Caco-2 (cell line): ENCODE measurements at regions not wholly inside any gene's neighbourhood (a gene's known extent, or its start where the extent isn't known, plus 50 kb on each side); places are given as distances from the start of the nearest gene placed in this dataset.
"Not testable (repeated sequence)": the region's sequence is repeated elsewhere in the genome, so short reads cannot be mapped to it uniquely, and the experiment has no call there.

ENCODE experiments used
- BruUV-seq: library from RNA; stranded (reverse); fragments of 400-500 nt; replicated peaks from 2 replicates; lab custom pipeline; 2021; lab: Mats Ljungman, UMichigan
- CTCF ChIA-PET: fragments of 300-600 bp; sonication (Branson Sonifier 250); formaldehyde crosslinking; loops from one replicate; lab custom pipeline; 2022; ENCODE audit warnings: antibody characterized with exemption; lab: Charles Lee
- POLR2A ChIA-PET: fragments of 300-600 bp; sonication (Branson Sonifier 250); formaldehyde crosslinking; loops from one replicate; lab custom pipeline; 2022; ENCODE audit warnings: antibody characterized with exemption; lab: Charles Lee
- DNase-seq, 2 experiments: peaks; one replicate each; pipeline versions ENCODE4 v3.0.0 to v3.0.0-alpha.2; 2020 to 2022
- H3K27me3 ChIP-seq: replicated peaks from 2 replicates; pipeline ENCODE4 v1.6.0; 2011; ENCODE audit warnings: low read length; ENCODE audit not compliant: control insufficient read depth, insufficient read depth
- H3K36me3 ChIP-seq: 2 replicates; pipeline ENCODE4 v1.5.1; 2011; ENCODE audit warnings: low read length; ENCODE audit not compliant: control insufficient read depth, insufficient read depth
- H3K4me1 ChIP-seq: fragments of 250-450 bp; sonication (Bioruptor Pico); 2 replicates; pipeline ENCODE4 v1.5.1; 2020; ENCODE audit warnings: mild to moderate bottlenecking
- H3K4me3 ChIP-seq: 2 replicates; pipeline ENCODE4 v1.5.1; 2011; ENCODE audit warnings: low read depth, mild to moderate bottlenecking, control low read depth, low read length
- H3K9me3 ChIP-seq: fragments of 250-450 bp; sonication (Bioruptor Pico); 2 replicates; pipeline ENCODE4 v1.5.1; 2020; ENCODE audit warnings: mild to moderate bottlenecking, moderate library complexity
- H3K27ac Mint-ChIP-seq: one replicate; pipeline ENCODE4 v1.8.0; 2022; ENCODE audit warnings: mixed read lengths; ENCODE audit not compliant: unreplicated experiment
- H3K27me3 Mint-ChIP-seq: one replicate; pipeline ENCODE4 v1.8.0; 2022; ENCODE audit warnings: mixed read lengths; ENCODE audit not compliant: insufficient read depth, unreplicated experiment
- H3K36me3 Mint-ChIP-seq: one replicate; pipeline ENCODE4 v1.8.0; 2022; ENCODE audit warnings: mild to moderate bottlenecking, mixed read lengths; ENCODE audit not compliant: insufficient read depth, unreplicated experiment
- H3K4me1 Mint-ChIP-seq: one replicate; pipeline ENCODE4 v1.8.0; 2022; ENCODE audit warnings: low read depth, mixed read lengths; ENCODE audit not compliant: unreplicated experiment
- H3K4me3 Mint-ChIP-seq: one replicate; pipeline ENCODE4 v1.8.0; 2022; ENCODE audit warnings: mild to moderate bottlenecking, moderate library complexity, mixed read lengths; ENCODE audit not compliant: unreplicated experiment
- H3K9me3 Mint-ChIP-seq: one replicate; pipeline ENCODE4 v1.8.0; 2022; ENCODE audit warnings: mixed read lengths; ENCODE audit not compliant: unreplicated experiment
- CTCF ChIP-seq, 2 experiments: fragments of 200-600 bp in 1 of 2; IDR thresholded peaks; 1 replicate in 1 of 2; 2 replicates in 1 of 2; pipeline versions ENCODE4 v1.5.1 to v1.8.0; 2011 to 2022; ENCODE audit warnings: antibody characterized with exemption in 1 of 2, control low read depth in 1 of 2, inconsistent platforms in 1 of 2, low read depth in 1 of 2, low read length in 1 of 2, mild to moderate bottlenecking in 1 of 2, moderate library complexity in 1 of 2; ENCODE audit not compliant: insufficient read depth in 1 of 2, severe bottlenecking in 1 of 2, unreplicated experiment in 1 of 2
- intact Hi-C: fragments of 100-400 bp; cut with micrococcal nuclease; formaldehyde crosslinking; loops from one replicate; pipeline ENCODE4 v1.10.0; 2022; ENCODE audit not compliant: unreplicated experiment

DNA sequence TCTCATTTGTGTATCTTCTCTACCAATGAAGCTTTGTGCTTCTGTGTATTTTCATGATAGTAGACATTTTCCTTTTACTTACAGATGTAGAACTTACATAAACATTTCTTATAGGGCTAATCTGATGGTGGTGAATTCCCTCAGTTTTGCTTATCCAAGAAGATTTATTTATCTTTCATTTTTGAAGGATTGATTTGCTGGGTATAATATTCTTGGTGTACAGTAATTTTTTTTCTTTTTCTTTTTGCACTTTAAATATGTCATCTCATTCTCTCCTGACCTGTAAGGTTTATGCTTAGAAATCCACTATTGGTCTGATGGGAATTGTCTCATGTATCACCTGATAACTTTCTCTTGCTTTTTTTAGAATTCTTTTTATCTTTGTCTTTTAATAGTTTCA is 127.6 kb upstream of the KCTD3 start:
- Histone ChIP-seq H3K9me3 (no peaks in the 10 kb centered on the region), H3K27me3 (no peaks in the 10 kb centered on the region), H3K36me3 (no peaks in the 10 kb centered on the region), H3K4me1 (no peaks in the 10 kb centered on the region), H3K4me3 (no peak overlapping the region)
- CTCF ChIA-PET: no interaction called here
- Mint-ChIP-seq H3K27ac (no peak overlapping the region), H3K9me3 (peaks cover 9% of the 10 kb centered on the region), H3K4me1 (no peaks in the 10 kb centered on the region), H3K36me3 (no peaks in the 10 kb centered on the region), H3K27me3 (peaks cover 15% of the 10 kb centered on the region), H3K4me3 (no peak overlapping the region)
- intact Hi-C loops: no loop called here
- POLR2A ChIA-PET: no interaction called here
- BruUV-seq: no TSS peak
- TF ChIP-seq CTCF (IDR thresholded peaks at IDR 0.05; ENCODE audit: insufficient read depth in 1 of 2, low read depth in 1 of 2, low read length in 1 of 2, severe bottlenecking in 1 of 2, unreplicated experiment in 1 of 2): no peak
- DNase-seq: no peak

- no peaks in the 10 kb centered on the region for H3K9me3 ChIP-seq
- no peak for TF ChIP-seq CTCF (IDR thresholded peaks at IDR 0.05; ENCODE audit: insufficient read depth in 1 of 2, low read depth in 1 of 2, low read length in 1 of 2, severe bottlenecking in 1 of 2, unreplicated experiment in 1 of 2)
- H3K9me3 Mint-ChIP-seq: no peaks in the 10 kb centered on the region
- no TSS peak for BruUV-seq
- no peaks in the 10 kb centered on the region for H3K36me3 ChIP-seq
- no peaks in the 10 kb centered on the region for H3K4me1 ChIP-seq
- no peak for DNase-seq
- intact Hi-C loops: no loop called here
- no peaks in the 10 kb centered on the region; the same call in 1 of the 2 replicates for H3K27me3 ChIP-seq
- H3K27ac Mint-ChIP-seq: no peak overlapping the region
- H3K4me3 ChIP-seq: no peak overlapping the region
- CTCF ChIA-PET: no interaction called here
- no peaks in the 10 kb centered on the region for H3K4me1 Mint-ChIP-seq
- H3K36me3 Mint-ChIP-seq: no peaks in the 10 kb centered on the region
- H3K27me3 Mint-ChIP-seq: peaks cover 15% of the 10 kb centered on the region
- POLR2A ChIA-PET: no interaction called here
- H3K4me3 Mint-ChIP-seq: no peak overlapping the region
These were observed 122.2 kb upstream of the KCTD3 start for GRCh38 chr1:215444715-215445414.

- H3K4me1 Mint-ChIP-seq, H3K9me3 ChIP-seq, H3K4me3 Mint-ChIP-seq, H3K4me1 ChIP-seq, POLR2A ChIA-PET, H3K27me3 ChIP-seq, H3K4me3 ChIP-seq, H3K36me3 ChIP-seq, intact Hi-C loops, BruUV-seq, DNase-seq, H3K36me3 Mint-ChIP-seq, H3K9me3 Mint-ChIP-seq, H3K27ac Mint-ChIP-seq, CTCF ChIA-PET: not testable (repeated sequence)
- peaks cover 16% of the 10 kb centered on the region for H3K27me3 Mint-ChIP-seq
These were observed 119.1 kb upstream of the KCTD3 start for GRCh38 chr1:215448014-215448413.

DNA sequence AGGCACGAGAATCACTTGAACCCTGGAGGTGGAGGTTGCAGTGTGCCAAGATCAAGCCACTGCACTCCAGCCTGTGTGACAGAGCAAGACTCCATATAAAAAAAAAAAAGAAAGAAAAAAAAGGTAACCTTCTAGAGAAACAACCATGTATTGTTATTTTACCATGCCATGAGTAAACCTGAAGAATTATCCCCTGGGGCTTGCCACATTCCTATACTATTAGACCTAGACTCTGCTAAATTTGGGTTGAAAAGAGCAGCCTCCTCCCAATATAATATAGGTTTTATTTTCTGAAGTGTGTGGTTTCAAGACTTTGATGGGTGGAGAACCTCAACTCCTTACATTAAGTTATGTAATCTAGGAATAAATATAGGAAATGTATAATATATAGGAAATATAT is 118.0 kb upstream of the KCTD3 start:
- H3K9me3 ChIP-seq, H3K36me3 ChIP-seq, H3K4me1 Mint-ChIP-seq, H3K27me3 ChIP-seq, CTCF ChIA-PET, H3K4me1 ChIP-seq, intact Hi-C loops, H3K27ac Mint-ChIP-seq, DNase-seq, POLR2A ChIA-PET, BruUV-seq, H3K36me3 Mint-ChIP-seq, H3K4me3 Mint-ChIP-seq, H3K4me3 ChIP-seq, H3K9me3 Mint-ChIP-seq, H3K27me3 Mint-ChIP-seq: not testable (repeated sequence)
